ENCODE measurements at regions not wholly inside any gene's neighbourhood (a gene's known extent, or its start where the extent isn't known, plus 50 kb on each side); places are given as distances from the start of the nearest gene placed in this dataset.
A peak's percentile ranks its signal among the peaks of the same experiment; 100 is the strongest.

- peak; percentile 43 for TF ChIP-seq CTCF (IDR thresholded peaks at IDR 0.05; ENCODE audit: low read depth, low read length, poor library complexity, severe bottlenecking)
- no peak for TF ChIP-seq EZH2phosphoT487 (IDR thresholded peaks at IDR 0.05; ENCODE audit: borderline replicate concordance, low read length)
These were observed 91.2 kb upstream of the PARP11 start for GRCh38 chr12:3964439-3964838.

Data from DOHH2 (cell line).